ENCODE measurements at regions not wholly inside any gene's neighbourhood (a gene's known extent, or its start where the extent isn't known, plus 50 kb on each side); places are given as distances from the start of the nearest gene placed in this dataset.
"Not testable (repeated sequence)": the region's sequence is repeated elsewhere in the genome, so short reads cannot be mapped to it uniquely, and the experiment has no call there.

DNA sequence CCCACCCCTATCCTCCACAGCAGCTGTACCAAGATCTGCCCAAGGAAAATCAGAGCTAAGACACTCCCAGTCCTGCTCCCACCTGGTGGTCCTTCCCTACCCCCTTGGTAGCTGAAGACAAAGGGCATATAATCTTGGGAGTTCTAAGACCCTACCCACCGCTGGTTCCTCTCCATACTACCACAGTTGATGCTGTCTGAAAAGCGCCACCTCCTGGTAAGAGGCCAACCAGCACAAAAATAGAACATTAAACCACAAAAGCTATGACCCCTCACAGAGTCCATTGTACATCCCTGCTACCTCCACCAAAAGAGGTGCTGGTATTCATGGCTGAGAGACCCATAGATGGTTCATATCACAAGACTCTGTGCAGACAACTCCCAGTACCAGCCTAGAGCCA, 161.5 kb upstream of the ARHGAP42 start:
- TF ChIP-seq MYC (IDR thresholded peaks at IDR 0.05; ENCODE audit: low read depth, low read length): no peak
- TF ChIP-seq, protein P1, sequence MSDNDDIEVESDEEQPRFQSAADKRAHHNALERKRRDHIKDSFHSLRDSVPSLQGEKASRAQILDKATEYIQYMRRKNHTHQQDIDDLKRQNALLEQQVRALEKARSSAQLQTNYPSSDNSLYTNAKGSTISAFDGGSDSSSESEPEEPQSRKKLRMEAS (IDR thresholded peaks at IDR 0.05; ENCODE audit: low read depth, low read length): no peak
- TF ChIP-seq POLR2A (IDR thresholded peaks at IDR 0.05; ENCODE audit: extremely low read depth, insufficient read length): no peak
- TF ChIP-seq, protein P2, sequence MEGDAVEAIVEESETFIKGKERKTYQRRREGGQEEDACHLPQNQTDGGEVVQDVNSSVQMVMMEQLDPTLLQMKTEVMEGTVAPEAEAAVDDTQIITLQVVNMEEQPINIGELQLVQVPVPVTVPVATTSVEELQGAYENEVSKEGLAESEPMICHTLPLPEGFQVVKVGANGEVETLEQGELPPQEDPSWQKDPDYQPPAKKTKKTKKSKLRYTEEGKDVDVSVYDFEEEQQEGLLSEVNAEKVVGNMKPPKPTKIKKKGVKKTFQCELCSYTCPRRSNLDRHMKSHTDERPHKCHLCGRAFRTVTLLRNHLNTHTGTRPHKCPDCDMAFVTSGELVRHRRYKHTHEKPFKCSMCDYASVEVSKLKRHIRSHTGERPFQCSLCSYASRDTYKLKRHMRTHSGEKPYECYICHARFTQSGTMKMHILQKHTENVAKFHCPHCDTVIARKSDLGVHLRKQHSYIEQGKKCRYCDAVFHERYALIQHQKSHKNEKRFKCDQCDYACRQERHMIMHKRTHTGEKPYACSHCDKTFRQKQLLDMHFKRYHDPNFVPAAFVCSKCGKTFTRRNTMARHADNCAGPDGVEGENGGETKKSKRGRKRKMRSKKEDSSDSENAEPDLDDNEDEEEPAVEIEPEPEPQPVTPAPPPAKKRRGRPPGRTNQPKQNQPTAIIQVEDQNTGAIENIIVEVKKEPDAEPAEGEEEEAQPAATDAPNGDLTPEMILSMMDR (IDR thresholded peaks at IDR 0.05; ENCODE audit: low read depth, low read length): peak; percentile 44
- DNase-seq (ENCODE audit: low read depth): peak; percentile 22
- no peak overlapping the region for H3K4me3 ChIP-seq (ENCODE audit: low read depth, low read length)

DNA sequence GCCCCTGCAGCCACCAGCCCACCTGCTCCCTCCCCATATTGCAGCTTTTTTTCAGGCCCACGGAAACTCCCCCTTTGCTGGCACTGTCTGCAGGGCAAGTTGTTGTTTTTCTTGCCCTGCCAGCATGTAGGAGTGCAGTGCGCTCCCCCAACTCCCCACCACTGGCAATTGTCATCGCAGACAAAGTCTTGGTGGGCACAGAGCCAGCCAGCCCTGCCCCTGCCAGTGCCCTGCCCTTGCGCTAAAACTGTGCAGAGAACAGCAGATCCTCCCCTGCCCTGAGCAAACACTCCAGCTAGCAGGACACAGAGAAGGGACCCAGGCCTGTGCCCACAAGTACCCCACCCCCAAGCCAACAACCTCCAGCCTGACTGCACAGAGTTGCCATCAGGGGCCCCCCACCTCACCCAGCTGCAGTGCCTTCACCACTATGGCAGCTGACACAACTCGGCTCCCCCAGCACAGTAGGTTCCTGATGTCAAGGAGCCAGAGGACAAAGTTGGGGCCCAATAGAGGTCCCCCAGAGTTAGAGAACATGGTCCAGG, 158.1 kb upstream of the ARHGAP42 start:
- no peak for DNase-seq (ENCODE audit: low read depth)
- no peak for TF ChIP-seq POLR2A (IDR thresholded peaks at IDR 0.05; ENCODE audit: extremely low read depth, insufficient read length)
- no peak for TF ChIP-seq MYC (IDR thresholded peaks at IDR 0.05; ENCODE audit: low read depth, low read length)
- TF ChIP-seq, protein P1 (IDR thresholded peaks at IDR 0.05; ENCODE audit: low read depth, low read length): no peak
- TF ChIP-seq, protein P2 (IDR thresholded peaks at IDR 0.05; ENCODE audit: low read depth, low read length): no peak
- no peak overlapping the region for H3K4me3 ChIP-seq (ENCODE audit: low read depth, low read length)

DNA sequence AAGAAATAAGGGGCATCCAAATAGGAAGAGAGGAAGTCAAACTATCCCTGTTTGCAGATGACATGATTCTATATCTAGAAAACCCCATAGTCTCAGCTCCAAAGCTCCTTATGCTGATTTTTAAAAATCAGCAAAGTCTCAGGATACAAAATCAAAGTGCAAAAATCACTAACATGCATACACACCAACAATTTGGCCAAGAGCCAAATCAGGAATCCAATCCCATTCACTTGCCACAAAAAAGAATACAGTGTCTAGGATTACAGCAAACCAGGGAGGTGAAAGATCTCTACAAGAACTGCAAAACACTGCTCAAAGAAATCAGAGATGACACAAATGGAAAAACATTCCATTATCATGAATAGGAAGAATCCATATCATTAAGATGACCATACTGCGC, 155.8 kb upstream of the ARHGAP42 start:
- H3K4me3 ChIP-seq (ENCODE audit: low read depth, low read length); DNase-seq (ENCODE audit: low read depth): not testable (repeated sequence)

DNA sequence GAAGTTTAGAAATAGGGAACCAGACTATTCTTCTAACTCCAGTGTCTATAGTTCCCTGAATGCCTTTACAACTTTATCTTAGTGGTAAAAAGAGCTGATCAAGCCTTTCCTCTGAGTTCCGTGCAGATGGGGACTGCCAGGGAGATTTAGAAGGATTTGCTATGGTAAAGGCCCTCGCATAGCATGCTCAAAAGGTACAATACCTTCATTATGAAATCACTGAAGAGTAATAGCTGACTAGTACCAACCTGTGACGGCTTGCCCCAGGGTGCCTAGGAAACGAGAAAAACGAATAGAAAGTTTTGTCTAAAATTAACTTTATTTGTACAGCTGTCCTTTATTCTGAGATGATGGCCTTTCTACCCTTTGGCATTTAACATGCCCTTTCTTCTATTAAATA, 150.1 kb upstream of the ARHGAP42 start:
- no peak overlapping the region for H3K4me3 ChIP-seq (ENCODE audit: low read depth, low read length)
- no peak for TF ChIP-seq POLR2A (IDR thresholded peaks at IDR 0.05; ENCODE audit: extremely low read depth, insufficient read length)
- TF ChIP-seq MYC (IDR thresholded peaks at IDR 0.05; ENCODE audit: low read depth, low read length): no peak
- TF ChIP-seq, protein P1 (IDR thresholded peaks at IDR 0.05; ENCODE audit: low read depth, low read length): no peak
- TF ChIP-seq, protein P2 (IDR thresholded peaks at IDR 0.05; ENCODE audit: low read depth, low read length): no peak
- no peak for DNase-seq (ENCODE audit: low read depth)

DNA sequence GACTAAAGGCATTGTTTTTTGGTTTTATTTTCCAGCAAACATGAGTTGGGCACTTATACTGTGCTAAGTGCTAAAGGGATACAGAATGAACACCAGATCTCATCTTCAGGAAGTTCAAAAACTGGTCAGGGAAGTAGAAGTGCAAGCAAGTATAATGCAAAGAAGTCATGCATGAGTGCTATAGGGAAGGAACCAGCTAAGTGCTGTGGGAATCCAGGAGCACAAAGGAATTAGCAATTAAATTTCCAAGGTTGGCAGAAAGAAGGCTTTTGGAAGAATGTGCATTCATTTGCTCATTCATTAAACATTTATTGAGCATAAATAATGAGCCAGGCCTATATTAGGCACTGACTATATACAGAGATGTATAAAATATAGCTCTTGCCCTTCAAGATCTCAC, 143.7 kb upstream of the ARHGAP42 start:
- no peak overlapping the region for H3K4me3 ChIP-seq (ENCODE audit: low read depth, low read length)
- DNase-seq (ENCODE audit: low read depth): no peak
- TF ChIP-seq, protein P2 (IDR thresholded peaks at IDR 0.05; ENCODE audit: low read depth, low read length): no peak
- TF ChIP-seq, protein P1 (IDR thresholded peaks at IDR 0.05; ENCODE audit: low read depth, low read length): no peak
- no peak for TF ChIP-seq MYC (IDR thresholded peaks at IDR 0.05; ENCODE audit: low read depth, low read length)
- no peak for TF ChIP-seq POLR2A (IDR thresholded peaks at IDR 0.05; ENCODE audit: extremely low read depth, insufficient read length)

DNA sequence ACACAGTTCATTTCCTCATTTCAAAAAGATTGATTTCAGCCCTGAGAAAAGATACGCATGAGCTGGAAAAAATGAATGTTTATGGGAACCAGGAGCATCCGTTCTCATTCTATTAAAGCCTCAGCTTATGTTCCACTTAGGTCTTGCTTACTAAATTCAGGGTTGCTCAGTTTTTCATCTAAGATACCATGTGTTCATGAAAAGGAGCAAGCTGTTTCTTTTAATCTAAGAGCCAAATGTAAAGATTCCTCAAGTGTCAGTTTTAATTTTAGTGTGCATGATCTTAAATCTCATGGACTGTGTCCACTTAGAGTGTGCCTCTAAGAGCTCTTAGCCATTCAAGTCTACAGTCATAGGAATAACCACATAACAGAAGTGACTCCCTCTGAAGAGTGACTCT, 141.5 kb upstream of the ARHGAP42 start:
- no peak for DNase-seq (ENCODE audit: low read depth)
- TF ChIP-seq POLR2A (IDR thresholded peaks at IDR 0.05; ENCODE audit: extremely low read depth, insufficient read length) (no peak), MYC (IDR thresholded peaks at IDR 0.05; ENCODE audit: low read depth, low read length) (no peak)
- TF ChIP-seq, protein P1 (IDR thresholded peaks at IDR 0.05; ENCODE audit: low read depth, low read length): no peak
- TF ChIP-seq, protein P2 (IDR thresholded peaks at IDR 0.05; ENCODE audit: low read depth, low read length): no peak
- H3K4me3 ChIP-seq (ENCODE audit: low read depth, low read length): no peak overlapping the region
